ENCODE measurements at regions not wholly inside any gene's neighbourhood (a gene's known extent, or its start where the extent isn't known, plus 50 kb on each side); places are given as distances from the start of the nearest gene placed in this dataset.

DNA sequence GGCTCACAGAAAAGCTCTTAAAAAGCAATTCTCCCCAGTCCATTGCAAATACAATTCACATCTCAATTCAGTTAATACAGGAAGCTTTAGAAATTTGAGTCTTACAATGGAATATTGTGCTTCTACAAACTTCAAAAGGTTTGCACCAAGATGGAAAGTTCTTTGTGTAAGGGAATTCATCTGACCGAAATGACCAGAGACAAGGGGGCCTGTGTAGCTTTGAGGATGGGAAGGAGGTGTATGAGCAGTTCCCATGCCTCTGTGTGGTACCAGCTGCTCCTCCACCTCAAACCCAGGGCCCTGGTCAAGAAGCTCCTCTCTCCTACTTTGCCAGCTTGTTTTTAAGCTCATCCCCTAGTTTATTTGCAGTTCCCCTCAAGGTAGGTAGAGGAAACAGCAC is 312.8 kb upstream of the PKDCC start:
- H3K27ac ChIP-seq, result no peak overlapping the region
- TF ChIP-seq, protein P1, sequence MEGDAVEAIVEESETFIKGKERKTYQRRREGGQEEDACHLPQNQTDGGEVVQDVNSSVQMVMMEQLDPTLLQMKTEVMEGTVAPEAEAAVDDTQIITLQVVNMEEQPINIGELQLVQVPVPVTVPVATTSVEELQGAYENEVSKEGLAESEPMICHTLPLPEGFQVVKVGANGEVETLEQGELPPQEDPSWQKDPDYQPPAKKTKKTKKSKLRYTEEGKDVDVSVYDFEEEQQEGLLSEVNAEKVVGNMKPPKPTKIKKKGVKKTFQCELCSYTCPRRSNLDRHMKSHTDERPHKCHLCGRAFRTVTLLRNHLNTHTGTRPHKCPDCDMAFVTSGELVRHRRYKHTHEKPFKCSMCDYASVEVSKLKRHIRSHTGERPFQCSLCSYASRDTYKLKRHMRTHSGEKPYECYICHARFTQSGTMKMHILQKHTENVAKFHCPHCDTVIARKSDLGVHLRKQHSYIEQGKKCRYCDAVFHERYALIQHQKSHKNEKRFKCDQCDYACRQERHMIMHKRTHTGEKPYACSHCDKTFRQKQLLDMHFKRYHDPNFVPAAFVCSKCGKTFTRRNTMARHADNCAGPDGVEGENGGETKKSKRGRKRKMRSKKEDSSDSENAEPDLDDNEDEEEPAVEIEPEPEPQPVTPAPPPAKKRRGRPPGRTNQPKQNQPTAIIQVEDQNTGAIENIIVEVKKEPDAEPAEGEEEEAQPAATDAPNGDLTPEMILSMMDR (IDR thresholded peaks at IDR 0.05), result no peak
- no peak for TF ChIP-seq POLR2A (IDR thresholded peaks at IDR 0.05)
- no peaks in the 10 kb centered on the region for H3K27me3 ChIP-seq
- H3K36me3 ChIP-seq, result no peaks in the 10 kb centered on the region
- H3K9me3 ChIP-seq, result no peaks in the 10 kb centered on the region
- no peak overlapping the region for H3K4me3 ChIP-seq
- WGBS, 2 donors, result 67 to 82% methylated on average over 1 of the region's 1 CpG
- intact Hi-C loops (cut with DNase I), result no loop called here
- DNase-seq, result no peak
- no peaks in the 10 kb centered on the region for H3K4me1 ChIP-seq

DNA sequence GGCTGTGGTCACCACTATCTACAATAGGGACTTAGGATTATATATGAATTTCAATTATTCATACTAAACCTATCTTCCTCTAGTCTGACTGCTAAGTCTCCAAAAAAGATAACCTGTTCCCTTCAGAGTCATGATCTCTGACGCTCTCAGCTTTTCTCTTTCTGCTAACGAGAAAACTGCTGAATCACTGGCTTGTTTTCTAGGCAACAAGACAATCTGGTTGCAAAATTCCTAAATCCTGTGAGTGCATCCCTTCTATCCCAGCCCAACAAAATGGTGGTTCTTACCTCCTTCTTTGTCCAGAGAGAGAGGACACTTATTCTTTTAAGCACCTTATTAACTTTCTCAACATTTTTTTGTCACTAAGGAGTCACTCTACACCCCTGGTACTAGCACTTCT is 312.3 kb upstream of the PKDCC start:
- WGBS, 2 donors, result 32 to 58% methylated on average over 2 of the region's 2 CpGs
- no peak for TF ChIP-seq POLR2A (IDR thresholded peaks at IDR 0.05)
- TF ChIP-seq, protein P1 (IDR thresholded peaks at IDR 0.05), result no peak
- no peak for DNase-seq
- intact Hi-C loops (cut with DNase I), result no loop called here
- H3K27me3 ChIP-seq, result no peaks in the 10 kb centered on the region
- no peak overlapping the region for H3K27ac ChIP-seq
- no peaks in the 10 kb centered on the region for H3K9me3 ChIP-seq
- no peaks in the 10 kb centered on the region for H3K36me3 ChIP-seq
- no peaks in the 10 kb centered on the region for H3K4me1 ChIP-seq
- no peak overlapping the region for H3K4me3 ChIP-seq

DNA sequence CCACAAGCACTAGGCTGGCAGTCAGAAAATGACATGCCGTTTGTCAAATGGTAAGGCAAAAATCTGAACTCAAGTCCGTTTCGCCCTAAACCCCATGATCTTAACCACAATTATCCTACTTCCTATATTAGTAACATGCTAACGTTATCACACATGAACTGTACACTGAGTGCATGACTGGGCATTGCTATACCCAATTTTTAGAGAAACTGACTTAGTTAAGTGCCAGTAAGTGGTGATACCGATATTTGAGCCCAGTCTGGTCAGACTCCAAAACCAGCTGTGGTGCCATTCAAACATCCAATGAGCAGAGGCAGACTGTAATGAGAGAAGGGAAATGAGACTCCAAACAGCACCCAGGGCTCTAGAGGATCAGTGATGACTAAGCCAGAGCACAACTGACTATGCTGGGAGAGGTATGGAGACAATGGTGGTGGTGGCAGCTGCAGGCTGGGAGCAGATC is 311.7 kb upstream of the PKDCC start:
- intact Hi-C loops (cut with DNase I), result no loop called here
- Histone ChIP-seq H3K27me3 (no peaks in the 10 kb centered on the region), H3K36me3 (no peaks in the 10 kb centered on the region), H3K27ac (no peak overlapping the region), H3K4me1 (no peaks in the 10 kb centered on the region), H3K4me3 (no peak overlapping the region), H3K9me3 (no peaks in the 10 kb centered on the region)
- DNase-seq, result no peak
- WGBS, 2 donors, result 54 to 76% methylated on average over 5 of the region's 5 CpGs
- TF ChIP-seq, protein P1 (IDR thresholded peaks at IDR 0.05), result no peak
- TF ChIP-seq POLR2A (IDR thresholded peaks at IDR 0.05), result no peak

DNA sequence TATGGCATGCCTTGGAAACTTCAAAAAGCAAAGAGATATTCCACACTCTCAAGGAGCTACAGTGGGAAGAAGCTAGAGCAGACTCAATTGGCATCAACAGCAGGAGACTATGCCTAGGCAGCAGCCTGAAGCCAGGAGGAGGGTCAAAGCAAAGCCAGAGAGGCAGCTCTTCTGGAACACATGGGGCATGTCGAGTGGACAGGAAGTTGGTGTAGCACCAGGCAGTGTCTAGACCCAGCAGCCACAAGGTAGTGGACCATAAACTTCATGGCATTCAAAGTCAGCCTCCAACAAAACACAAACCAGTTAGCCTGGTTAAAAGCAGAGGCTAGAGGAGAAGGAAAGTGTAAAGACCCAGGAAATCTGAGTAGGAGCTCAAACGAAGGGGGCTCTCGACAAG is 311.2 kb upstream of the PKDCC start:
- TF ChIP-seq, protein P1 (IDR thresholded peaks at IDR 0.05), result no peak
- TF ChIP-seq POLR2A (IDR thresholded peaks at IDR 0.05), result no peak
- no peak for DNase-seq
- H3K4me1 ChIP-seq, result no peaks in the 10 kb centered on the region
- no peaks in the 10 kb centered on the region for H3K36me3 ChIP-seq
- no peaks in the 10 kb centered on the region for H3K27me3 ChIP-seq
- no peaks in the 10 kb centered on the region for H3K9me3 ChIP-seq
- no peak overlapping the region for H3K4me3 ChIP-seq
- intact Hi-C loops (cut with DNase I), result no loop called here
- 58 to 66% methylated on average over 3 of the region's 3 CpGs for whole genome bisulfite sequencing, 2 donors
- no peak overlapping the region for H3K27ac ChIP-seq

DNA sequence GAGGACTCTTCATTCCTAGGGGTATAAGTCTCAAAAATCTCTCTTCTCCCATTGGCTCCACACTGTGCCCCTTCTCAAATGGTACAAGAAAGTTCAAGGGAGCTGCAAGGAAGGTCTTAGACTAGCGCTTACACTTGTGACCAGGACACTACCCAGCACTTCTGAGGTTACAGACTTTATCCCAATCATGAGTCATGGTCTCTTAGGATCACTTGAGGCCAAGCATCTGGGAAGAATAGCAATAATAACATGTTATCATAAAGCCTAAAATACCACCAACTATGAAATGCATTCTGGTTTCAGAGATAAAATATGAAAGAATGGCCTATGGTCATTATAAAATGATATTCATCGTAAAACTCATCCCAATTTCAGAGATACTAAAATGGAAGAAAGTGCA is 309.9 kb upstream of the PKDCC start:
- DNase-seq, result no peak
- no peak overlapping the region for H3K27ac ChIP-seq
- TF ChIP-seq, protein P1 (IDR thresholded peaks at IDR 0.05), result no peak
- no peak for TF ChIP-seq POLR2A (IDR thresholded peaks at IDR 0.05)
- intact Hi-C loops (cut with DNase I), result no loop called here
- no peaks in the 10 kb centered on the region for H3K4me1 ChIP-seq
- H3K36me3 ChIP-seq, result no peaks in the 10 kb centered on the region
- WGBS, 2 donors, result 76 to 77% methylated on average over 2 of the region's 2 CpGs
- no peaks in the 10 kb centered on the region for H3K9me3 ChIP-seq
- no peak overlapping the region for H3K4me3 ChIP-seq
- no peaks in the 10 kb centered on the region for H3K27me3 ChIP-seq

Data from esophagus squamous epithelium (tissue), 5 donors.